HFFc6 (cell line): ENCODE measurements at regions not wholly inside any gene's neighbourhood (a gene's known extent, or its start where the extent isn't known, plus 50 kb on each side); places are given as distances from the start of the nearest gene placed in this dataset.

Experiments
- DNase-seq: peaks from one replicate; pipeline ENCODE4 v3.0.0-alpha.2; 2018
- H3K27ac Mint-ChIP-seq: 2 replicates; pipeline ENCODE4 v1.8.0; 2020; ENCODE audit warnings: mild to moderate bottlenecking, mixed read lengths
- H3K27me3 Mint-ChIP-seq: 2 replicates; pipeline ENCODE4 v1.8.0; 2021; ENCODE audit warnings: mild to moderate bottlenecking, moderate library complexity, mixed read lengths; ENCODE audit not compliant: insufficient read depth
- H3K36me3 Mint-ChIP-seq: 2 replicates; pipeline ENCODE4 v1.8.0; 2021; ENCODE audit warnings: low read depth, mixed read lengths
- H3K4me1 Mint-ChIP-seq: 2 replicates; pipeline ENCODE4 v1.8.0; 2020; ENCODE audit warnings: low read depth, mixed read lengths
- H3K4me3 Mint-ChIP-seq: 2 replicates; pipeline ENCODE4 v1.8.0; 2020; ENCODE audit warnings: mild to moderate bottlenecking, moderate library complexity, mixed read lengths
- H3K9me3 Mint-ChIP-seq: 2 replicates; pipeline ENCODE4 v1.8.0; 2020; ENCODE audit warnings: mild to moderate bottlenecking, mixed read lengths
- TF ChIP-seq, protein P1 (sequence below): fragments of 200-600 bp; sonication (generic); IDR thresholded peaks from 2 replicates; pipeline ENCODE4 v1.5.0; 2021; ENCODE audit warnings: antibody characterized with exemption, mild to moderate bottlenecking

DNA sequence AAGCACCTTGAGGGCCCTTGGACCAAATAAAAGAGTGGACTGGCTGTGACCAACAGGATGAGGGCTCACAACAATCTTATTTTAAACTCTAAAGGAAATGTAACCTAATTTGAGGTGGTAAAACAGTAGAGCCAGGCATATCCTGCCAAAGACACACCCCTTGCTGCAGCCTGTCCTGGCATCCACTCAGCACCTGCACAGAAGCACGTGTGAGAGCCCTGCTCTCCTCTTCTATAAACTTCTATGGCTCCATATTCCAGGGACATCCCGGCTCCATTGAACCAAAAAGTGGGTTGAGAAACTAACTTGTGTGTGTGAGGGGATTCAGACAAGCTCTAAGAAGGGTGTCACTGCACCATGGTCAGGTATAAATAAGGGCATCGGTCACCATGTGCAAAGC is 190.9 kb upstream of the CHRNA7 start:
- Mint-ChIP-seq H3K27me3 (no peaks in the 10 kb centered on the region; the same call in 1 of the 2 replicates), H3K4me3 (no peak overlapping the region), H3K36me3 (no peaks in the 10 kb centered on the region), H3K9me3 (peaks cover 28% of the 10 kb centered on the region), H3K4me1 (no peaks in the 10 kb centered on the region), H3K27ac (no peak overlapping the region)
- DNase-seq = no peak
- TF ChIP-seq, protein P1, sequence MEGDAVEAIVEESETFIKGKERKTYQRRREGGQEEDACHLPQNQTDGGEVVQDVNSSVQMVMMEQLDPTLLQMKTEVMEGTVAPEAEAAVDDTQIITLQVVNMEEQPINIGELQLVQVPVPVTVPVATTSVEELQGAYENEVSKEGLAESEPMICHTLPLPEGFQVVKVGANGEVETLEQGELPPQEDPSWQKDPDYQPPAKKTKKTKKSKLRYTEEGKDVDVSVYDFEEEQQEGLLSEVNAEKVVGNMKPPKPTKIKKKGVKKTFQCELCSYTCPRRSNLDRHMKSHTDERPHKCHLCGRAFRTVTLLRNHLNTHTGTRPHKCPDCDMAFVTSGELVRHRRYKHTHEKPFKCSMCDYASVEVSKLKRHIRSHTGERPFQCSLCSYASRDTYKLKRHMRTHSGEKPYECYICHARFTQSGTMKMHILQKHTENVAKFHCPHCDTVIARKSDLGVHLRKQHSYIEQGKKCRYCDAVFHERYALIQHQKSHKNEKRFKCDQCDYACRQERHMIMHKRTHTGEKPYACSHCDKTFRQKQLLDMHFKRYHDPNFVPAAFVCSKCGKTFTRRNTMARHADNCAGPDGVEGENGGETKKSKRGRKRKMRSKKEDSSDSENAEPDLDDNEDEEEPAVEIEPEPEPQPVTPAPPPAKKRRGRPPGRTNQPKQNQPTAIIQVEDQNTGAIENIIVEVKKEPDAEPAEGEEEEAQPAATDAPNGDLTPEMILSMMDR = no peak

DNA sequence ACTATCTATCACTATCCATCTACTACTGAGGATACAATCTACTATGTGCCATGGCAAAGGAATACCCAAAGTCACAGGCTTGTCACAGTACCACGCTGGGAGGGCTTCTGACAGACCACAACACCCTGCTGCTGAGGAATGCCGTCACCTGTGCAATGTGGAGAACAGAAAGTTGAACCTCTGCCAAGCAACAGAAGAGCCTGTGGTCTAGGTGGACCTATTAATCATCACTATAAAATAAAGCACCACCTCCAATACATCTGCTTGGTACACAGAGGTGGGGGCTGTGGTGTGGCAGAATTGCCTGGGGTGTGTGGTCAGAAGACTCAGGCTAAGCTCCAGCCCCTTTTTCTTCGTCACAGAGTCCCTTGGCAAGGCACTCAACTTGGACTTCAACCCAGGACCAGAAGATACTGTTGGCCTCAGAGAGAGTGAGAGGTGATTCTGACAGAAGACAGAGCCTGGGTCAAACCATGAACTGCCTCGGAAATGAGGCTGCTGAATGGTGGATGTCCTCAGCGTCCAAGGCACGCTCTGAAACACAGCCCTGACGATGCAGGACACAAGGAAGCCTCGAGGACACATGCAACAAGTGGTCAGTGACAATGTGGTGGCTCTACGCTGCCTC is 189.4 kb upstream of the CHRNA7 start:
- Mint-ChIP-seq H3K4me1 (no peaks in the 10 kb centered on the region), H3K4me3 (no peak overlapping the region), H3K27me3 (no peaks in the 10 kb centered on the region; the same call in 1 of the 2 replicates), H3K9me3 (peaks cover 37% of the 10 kb centered on the region), H3K36me3 (peaks cover 1% of the 10 kb centered on the region; the same call in 1 of the 2 replicates), H3K27ac (no peak overlapping the region)
- TF ChIP-seq, protein P1 = no peak
- DNase-seq = no peak

DNA sequence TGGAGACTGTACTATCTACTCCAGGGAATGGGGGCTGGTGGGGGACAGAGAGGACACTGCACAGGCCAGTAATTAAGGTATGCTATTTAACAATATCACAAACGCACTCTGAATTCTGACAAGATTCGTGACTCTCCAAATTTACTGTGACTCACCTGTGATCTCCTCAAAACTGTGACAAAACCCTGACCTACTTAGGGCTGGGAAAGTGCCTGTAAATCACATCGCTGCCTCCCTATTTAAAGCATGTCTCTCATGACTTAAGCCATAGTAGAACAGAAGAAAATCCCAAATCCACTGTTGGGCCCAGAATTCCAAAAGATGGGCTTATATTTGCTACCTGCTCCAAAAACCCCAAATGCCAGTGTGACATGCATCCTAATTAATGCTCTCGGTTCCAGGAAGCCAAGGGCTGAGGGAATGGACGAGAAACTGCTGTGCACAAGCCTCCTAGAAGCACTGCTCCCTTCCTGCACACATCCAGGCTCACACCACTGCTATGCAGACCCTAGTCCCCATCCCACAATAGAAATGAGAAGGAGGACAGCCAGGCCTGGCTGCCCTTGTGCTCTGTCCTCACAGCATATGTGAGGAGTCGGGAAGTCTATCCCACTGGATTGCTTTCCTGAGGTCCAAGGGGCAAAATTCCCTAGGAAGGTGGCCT is 187.7 kb upstream of the CHRNA7 start:
- no peak for DNase-seq
- peaks cover 49% of the 10 kb centered on the region for H3K9me3 Mint-ChIP-seq
- H3K27ac Mint-ChIP-seq = no peak overlapping the region
- no peak overlapping the region for H3K4me3 Mint-ChIP-seq
- H3K4me1 Mint-ChIP-seq = no peaks in the 10 kb centered on the region
- TF ChIP-seq, protein P1 = no peak
- no peaks in the 10 kb centered on the region; the same call in 1 of the 2 replicates for H3K27me3 Mint-ChIP-seq
- H3K36me3 Mint-ChIP-seq = peaks cover 10% of the 10 kb centered on the region

DNA sequence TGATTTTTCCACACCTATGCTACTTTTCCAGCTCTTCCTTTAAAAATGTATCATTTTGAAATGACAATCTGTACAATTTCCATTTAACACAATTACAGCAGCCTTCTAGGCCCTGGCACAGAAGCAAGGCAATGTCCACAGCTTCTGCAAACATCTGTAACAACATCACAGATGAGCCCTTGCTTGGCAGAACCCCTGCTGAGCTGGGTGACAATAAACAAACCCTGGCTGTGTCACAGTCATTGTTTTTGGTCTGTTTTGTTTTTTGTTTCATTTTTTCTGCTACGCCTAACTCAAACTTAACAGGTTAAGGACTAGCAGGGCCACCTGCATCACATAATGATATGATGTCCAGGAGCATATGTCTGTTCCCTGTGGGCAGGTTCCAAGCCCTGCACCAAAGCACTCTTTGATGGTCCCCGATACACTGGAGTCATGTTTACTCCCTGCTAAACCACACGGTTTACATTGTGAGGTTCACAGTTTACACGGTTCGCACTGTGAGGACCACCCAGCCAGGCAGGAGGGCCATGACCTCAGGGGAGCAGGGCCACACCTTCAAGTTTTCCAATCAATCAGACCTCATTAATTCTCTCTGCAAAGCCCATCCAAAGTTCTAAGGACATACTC is 186.8 kb upstream of the CHRNA7 start:
- Mint-ChIP-seq H3K9me3 (peaks cover 50% of the 10 kb centered on the region), H3K27ac (no peak overlapping the region), H3K27me3 (no peaks in the 10 kb centered on the region; the same call in 1 of the 2 replicates), H3K4me3 (no peak overlapping the region), H3K4me1 (no peaks in the 10 kb centered on the region), H3K36me3 (peaks cover 10% of the 10 kb centered on the region)
- no peak for DNase-seq
- TF ChIP-seq, protein P1 = no peak

DNA sequence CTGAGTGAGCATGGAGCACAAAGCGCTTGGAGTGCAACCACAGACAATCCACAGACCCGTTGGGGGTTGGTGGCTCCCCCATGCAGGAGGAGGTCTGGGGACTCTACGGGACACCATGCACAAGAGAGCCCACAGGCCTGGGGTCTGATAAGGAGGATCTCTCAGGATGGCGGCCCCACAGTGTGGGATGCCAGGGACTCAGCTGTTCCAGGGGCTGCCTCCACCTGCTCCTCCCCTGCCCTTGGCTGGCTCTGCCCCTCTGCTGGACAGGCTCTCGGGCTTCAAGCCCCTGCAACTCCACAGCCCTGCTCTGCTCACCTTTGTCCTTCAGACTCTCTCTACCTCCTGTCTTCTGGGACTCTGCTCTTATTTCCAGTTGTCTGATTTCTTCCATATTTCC is 184.5 kb upstream of the CHRNA7 start:
- H3K9me3 Mint-ChIP-seq = peaks cover 40% of the 10 kb centered on the region
- H3K36me3 Mint-ChIP-seq = peaks cover 10% of the 10 kb centered on the region
- TF ChIP-seq, protein P1 = no peak
- no peak overlapping the region for H3K27ac Mint-ChIP-seq
- H3K4me3 Mint-ChIP-seq = no peak overlapping the region
- H3K27me3 Mint-ChIP-seq = no peaks in the 10 kb centered on the region
- DNase-seq = no peak
- H3K4me1 Mint-ChIP-seq = no peaks in the 10 kb centered on the region
